Subcutaneous abdominal adipose tissue (tissue), 5 donors: ENCODE measurements at regions not wholly inside any gene's neighbourhood (a gene's known extent, or its start where the extent isn't known, plus 50 kb on each side); places are given as distances from the start of the nearest gene placed in this dataset.

ENCODE experiments used
- H3K27ac ChIP-seq: one replicate; pipeline ENCODE4 v1.7.0; 2013; ENCODE audit warnings: low read depth, mild to moderate bottlenecking, inconsistent platforms, low read length, moderate library complexity
- H3K27me3 ChIP-seq, 5 donors: one replicate each; pipeline ENCODE4 v1.7.0; 2013; ENCODE audit warnings: low read length in 5 of 5, inconsistent platforms in 1 of 5; ENCODE audit not compliant: control insufficient read depth in 5 of 5, insufficient read depth in 4 of 5
- H3K36me3 ChIP-seq, 5 donors: one replicate each; pipeline ENCODE4 v1.7.0; 2013; ENCODE audit warnings: low read length in 5 of 5; ENCODE audit not compliant: control insufficient read depth in 5 of 5, insufficient read depth in 5 of 5
- H3K4me1 ChIP-seq, 5 donors: one replicate each; pipeline ENCODE4 v1.7.0; 2013; ENCODE audit warnings: low read length in 5 of 5, mild to moderate bottlenecking in 3 of 5, moderate library complexity in 1 of 5; ENCODE audit not compliant: control insufficient read depth in 5 of 5, insufficient read depth in 5 of 5
- H3K4me3 ChIP-seq, 5 donors: one replicate each; pipeline ENCODE4 v1.7.0; 2013; ENCODE audit warnings: low read length in 5 of 5, low read depth in 1 of 5
- H3K9ac ChIP-seq, 5 donors: one replicate each; pipeline ENCODE4 v1.7.0; 2013; ENCODE audit warnings: low read length in 5 of 5, mild to moderate bottlenecking in 4 of 5, moderate library complexity in 3 of 5
- H3K9me3 ChIP-seq, 5 donors: one replicate each; pipeline ENCODE4 v1.7.0; 2013; ENCODE audit warnings: low read length in 5 of 5; ENCODE audit not compliant: control insufficient read depth in 5 of 5
- donor health status: healthy.
- donor health status: healthy.
- donor health status: healthy.
- donor health status: healthy.
- donor health status: healthy.

DNA sequence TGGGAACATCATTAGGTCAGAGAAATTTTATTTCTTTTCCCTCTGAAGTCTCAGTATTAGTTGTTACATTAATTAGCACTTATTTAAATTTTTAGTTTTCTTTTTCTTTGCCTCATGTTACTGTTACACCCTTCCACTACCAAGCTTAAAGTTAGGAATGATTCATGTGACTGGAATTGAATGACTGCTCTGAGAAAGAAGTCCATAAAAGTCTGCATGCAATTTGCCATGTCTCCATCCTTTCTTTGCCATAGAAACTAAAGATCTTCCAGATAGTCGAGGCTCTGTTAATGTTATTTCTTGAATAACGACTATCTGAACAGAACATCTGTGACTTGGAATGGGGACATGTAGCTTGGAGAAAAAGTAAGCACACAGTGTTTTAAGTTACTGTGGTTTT lies 1269.8 kb upstream of the PIK3C3 start:
- Histone ChIP-seq H3K4me1 (no peaks in the 10 kb centered on the region), H3K27me3 (no peaks in the 10 kb centered on the region), H3K9me3 (peaks cover 0 to 2% (median 0%) of the 10 kb centered on the region in 5 donors), H3K36me3 (no peaks in the 10 kb centered on the region), H3K27ac (no peak overlapping the region), H3K9ac (no peak overlapping the region), H3K4me3 (no peak overlapping the region)

DNA sequence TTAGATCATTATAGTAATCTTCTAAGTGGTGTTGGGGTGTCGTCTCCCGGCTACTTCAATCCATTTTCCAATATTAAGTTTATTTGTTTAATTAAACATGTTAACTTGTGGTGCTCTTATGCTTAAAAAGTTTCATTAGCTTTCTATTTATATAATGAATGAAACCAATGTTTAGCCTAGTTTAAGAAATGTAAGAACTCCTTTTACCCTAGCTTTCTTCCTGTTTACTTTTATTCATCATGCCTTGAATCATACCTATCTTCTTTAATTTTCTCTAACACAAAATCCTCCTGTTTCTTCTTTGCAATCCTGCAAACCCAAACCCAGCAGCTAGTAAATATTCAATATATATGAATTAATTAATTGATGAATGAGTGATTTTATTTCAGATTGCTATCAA lies 1276.7 kb upstream of the PIK3C3 start:
- H3K9ac ChIP-seq = no peak overlapping the region

DNA sequence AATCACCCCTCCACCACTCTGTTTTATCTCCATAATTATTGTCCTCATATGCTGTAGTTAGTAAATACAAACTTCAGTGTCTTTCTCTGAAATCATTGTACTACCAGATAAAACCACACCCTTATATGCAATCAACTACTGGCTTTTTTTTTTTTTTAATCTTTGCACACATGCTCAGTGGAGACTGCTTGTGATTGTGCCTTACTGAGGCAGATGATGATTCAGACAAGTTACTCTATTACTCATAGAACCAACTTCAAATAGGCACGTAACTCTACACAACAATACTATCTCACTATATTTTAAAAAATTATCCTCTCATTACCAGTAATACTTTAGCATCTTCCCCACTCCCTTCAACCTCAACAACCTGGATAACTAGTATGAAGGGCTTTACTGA lies 1278.4 kb upstream of the PIK3C3 start:
- Histone ChIP-seq H3K27me3 (no peaks in the 10 kb centered on the region), H3K9me3 (no peaks in the 10 kb centered on the region), H3K4me3 (no peak overlapping the region), H3K9ac (no peak overlapping the region), H3K36me3 (no peaks in the 10 kb centered on the region), H3K4me1 (no peaks in the 10 kb centered on the region), H3K27ac (no peak overlapping the region)

More for the DNA sequence above, 1276.7 kb upstream of the PIK3C3 start:
- Histone ChIP-seq H3K9me3 (no peaks in the 10 kb centered on the region), H3K27me3 (no peaks in the 10 kb centered on the region), H3K4me1 (no peaks in the 10 kb centered on the region), H3K4me3 (no peak overlapping the region), H3K27ac (no peak overlapping the region), H3K36me3 (no peaks in the 10 kb centered on the region)

DNA sequence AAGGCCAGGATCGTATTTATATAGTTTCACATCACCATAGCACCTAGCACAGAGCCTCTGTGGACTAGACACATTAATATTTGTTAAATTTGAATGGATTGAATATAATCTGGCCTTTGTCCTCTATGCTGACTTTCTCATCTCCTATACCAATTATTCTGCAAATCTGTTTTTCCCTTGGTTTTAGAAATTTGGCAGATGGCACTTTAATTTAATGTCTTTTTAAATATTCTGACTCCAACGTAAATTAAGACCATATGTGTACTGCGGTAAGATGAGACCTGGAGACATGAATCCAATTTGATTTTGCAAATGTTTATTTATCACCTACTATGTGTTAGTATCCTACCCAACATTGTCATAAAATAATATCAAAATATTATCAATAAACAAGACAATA lies 1281.9 kb upstream of the PIK3C3 start:
- Histone ChIP-seq H3K9me3 (no peaks in the 10 kb centered on the region), H3K4me3 (no peak overlapping the region), H3K4me1 (no peaks in the 10 kb centered on the region), H3K27me3 (no peaks in the 10 kb centered on the region), H3K27ac (no peak overlapping the region), H3K36me3 (no peaks in the 10 kb centered on the region), H3K9ac (no peak overlapping the region)

DNA sequence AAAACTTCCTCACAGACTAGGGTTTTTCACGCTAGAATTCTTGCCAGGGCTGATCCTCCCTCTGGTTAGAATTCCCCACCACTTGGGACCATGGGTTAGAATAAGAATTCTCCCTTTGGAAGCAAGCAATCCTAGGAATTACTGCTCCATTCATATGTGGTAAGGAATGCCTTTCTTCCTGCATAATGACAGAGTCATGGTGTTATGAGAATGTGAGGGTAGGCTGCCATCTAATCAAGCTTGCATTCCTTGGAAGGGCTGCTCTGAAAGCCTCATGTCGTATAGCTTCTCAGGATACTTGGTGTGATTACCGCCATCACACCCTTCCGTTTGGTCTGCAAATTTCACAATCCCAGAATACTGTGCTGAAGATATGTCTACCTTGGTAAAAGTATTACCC lies 1282.4 kb upstream of the PIK3C3 start:
- Histone ChIP-seq H3K4me3 (no peak overlapping the region), H3K27ac (no peak overlapping the region), H3K4me1 (no peaks in the 10 kb centered on the region), H3K36me3 (no peaks in the 10 kb centered on the region), H3K27me3 (no peaks in the 10 kb centered on the region), H3K9me3 (no peaks in the 10 kb centered on the region), H3K9ac (no peak overlapping the region)

DNA sequence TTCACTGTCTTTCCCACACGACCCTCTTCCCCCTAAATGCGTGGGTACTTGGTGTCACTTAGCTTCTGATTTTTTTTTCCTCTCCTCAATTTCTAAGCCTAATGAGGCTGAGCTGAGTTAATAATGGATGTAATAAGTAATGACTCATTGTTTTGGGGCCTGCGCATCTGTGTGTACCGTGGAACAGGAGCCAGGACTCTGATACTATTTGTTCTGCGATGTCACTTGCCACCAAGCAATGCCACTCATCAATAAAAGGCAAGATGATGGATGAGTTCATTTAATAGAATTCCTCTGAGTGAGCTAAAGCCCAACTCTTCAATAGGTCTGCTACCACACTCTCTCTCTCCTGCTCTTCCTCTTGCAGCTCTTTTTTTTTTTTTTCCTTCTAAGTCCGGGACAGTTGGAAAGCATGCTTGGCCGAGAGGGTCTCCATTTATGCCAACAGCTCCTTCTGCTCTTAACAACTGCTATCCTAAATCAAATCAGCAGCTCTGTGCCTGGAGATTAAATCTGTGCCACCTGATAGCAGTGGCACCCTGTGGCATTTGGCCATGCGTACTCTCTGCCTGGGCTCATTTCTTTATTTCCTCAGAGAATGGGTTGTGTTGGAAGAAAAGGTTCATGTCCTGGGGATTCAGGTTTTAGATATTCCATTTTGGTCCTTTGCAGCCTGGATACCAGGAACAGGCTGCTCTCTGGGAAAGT lies 1284.2 kb upstream of the PIK3C3 start:
- Histone ChIP-seq H3K4me3 (no peak overlapping the region), H3K9me3 (no peaks in the 10 kb centered on the region), H3K27me3 (no peaks in the 10 kb centered on the region), H3K27ac (no peak overlapping the region), H3K36me3 (no peaks in the 10 kb centered on the region), H3K4me1 (no peaks in the 10 kb centered on the region), H3K9ac (no peak overlapping the region)

DNA sequence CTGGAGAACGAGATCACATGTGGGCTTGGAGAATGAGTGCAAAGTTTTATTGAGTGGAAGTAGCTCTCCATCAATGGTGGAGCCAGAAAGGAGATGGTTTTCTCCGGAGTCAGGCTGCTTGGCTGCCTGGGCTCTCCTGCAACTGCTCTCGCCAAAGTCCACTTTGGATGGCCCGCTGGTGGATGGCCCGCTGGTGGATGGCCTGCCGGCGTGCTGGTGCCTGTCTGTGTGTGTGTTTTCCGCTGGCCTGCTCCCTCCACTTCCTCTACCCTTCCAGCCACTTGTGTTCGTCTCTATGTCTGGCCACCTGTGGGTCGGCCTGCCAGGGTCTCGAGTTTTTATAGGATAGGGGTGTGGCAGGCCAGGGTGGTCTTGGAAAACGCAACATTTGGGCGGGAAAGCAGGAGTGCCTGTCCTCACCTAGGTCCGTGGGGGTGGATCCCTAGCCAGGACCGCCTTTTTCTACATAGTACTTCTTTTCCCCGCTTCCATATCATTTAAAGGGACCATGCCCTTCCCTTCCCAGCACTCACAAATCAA lies 1292.1 kb upstream of the PIK3C3 start:
- Histone ChIP-seq H3K36me3 (no peaks in the 10 kb centered on the region), H3K4me3 (no peak overlapping the region), H3K9ac (no peak overlapping the region), H3K27me3 (no peaks in the 10 kb centered on the region), H3K27ac (no peak overlapping the region), H3K9me3 (no peaks in the 10 kb centered on the region), H3K4me1 (no peaks in the 10 kb centered on the region)

DNA sequence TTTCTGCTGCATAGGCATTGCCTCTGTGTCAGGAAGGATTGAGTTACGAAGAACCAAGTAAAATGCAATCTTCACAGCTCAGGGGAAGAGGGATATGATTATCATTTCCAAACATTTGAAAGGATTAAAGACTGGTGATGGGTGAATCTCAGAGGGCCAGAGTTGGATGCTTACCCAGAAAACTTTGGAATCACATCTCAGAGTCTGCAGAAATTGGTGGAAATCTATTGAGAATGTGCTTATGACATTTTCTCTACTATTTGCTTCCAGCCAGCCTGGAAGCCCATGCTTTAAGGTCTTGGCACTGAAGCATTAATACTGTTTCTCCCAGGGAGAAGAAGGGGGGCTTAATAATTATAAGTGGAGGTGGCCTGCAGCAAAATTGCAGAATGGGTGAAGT lies 1301.4 kb upstream of the PIK3C3 start:
- H3K36me3 ChIP-seq = no peaks in the 10 kb centered on the region
- no peak overlapping the region for H3K9ac ChIP-seq
- no peaks in the 10 kb centered on the region for H3K4me1 ChIP-seq
- no peak overlapping the region for H3K27ac ChIP-seq
- H3K9me3 ChIP-seq = no peaks in the 10 kb centered on the region
- no peaks in the 10 kb centered on the region for H3K27me3 ChIP-seq
- H3K4me3 ChIP-seq = no peak overlapping the region

DNA sequence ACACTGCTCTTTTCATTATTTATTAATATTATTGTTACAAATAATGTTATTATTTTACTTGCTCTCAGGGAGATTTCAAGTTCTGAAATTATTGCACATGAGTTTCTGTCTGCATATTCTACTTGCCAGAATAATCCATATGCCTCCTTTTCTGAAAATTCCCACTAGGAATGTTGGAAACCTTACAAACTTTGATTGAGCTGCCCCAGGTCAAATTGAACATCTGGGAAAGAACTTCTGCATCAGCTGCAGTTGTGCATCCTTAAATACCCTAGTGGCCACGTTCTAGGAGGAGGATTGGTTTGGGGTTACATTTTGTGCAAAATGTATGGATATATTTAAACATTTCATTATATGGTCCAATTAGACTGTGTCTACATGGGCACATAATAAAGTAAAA lies 1302.7 kb upstream of the PIK3C3 start:
- no peaks in the 10 kb centered on the region for H3K9me3 ChIP-seq
- H3K27me3 ChIP-seq = no peaks in the 10 kb centered on the region
- H3K36me3 ChIP-seq = no peaks in the 10 kb centered on the region
- no peak overlapping the region for H3K4me3 ChIP-seq
- H3K27ac ChIP-seq = no peak overlapping the region
- H3K9ac ChIP-seq = no peak overlapping the region
- no peaks in the 10 kb centered on the region for H3K4me1 ChIP-seq

DNA sequence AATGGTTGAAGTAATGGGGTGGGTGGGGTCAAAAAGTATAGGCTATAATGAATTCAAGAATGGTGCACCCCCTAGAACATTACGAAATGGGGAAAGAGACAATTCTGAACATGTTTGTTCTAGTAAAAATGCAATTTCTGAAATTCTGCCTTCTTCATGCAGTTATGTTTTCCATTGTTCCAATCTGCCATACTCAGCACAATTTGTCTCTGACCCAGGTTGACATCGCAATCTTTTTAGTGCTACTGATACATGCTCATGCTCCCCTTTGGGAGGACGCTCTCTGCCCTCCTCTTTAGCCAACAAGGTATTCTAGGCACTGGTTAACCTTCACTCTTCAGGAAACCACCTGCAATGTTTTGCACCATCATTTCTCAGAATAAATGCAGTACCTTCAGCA lies 1303.9 kb upstream of the PIK3C3 start:
- Histone ChIP-seq H3K27me3 (no peaks in the 10 kb centered on the region), H3K9me3 (no peaks in the 10 kb centered on the region), H3K4me1 (no peaks in the 10 kb centered on the region), H3K27ac (no peak overlapping the region), H3K9ac (no peak overlapping the region), H3K36me3 (no peaks in the 10 kb centered on the region), H3K4me3 (no peak overlapping the region)
